Karpas-422 (cell line): ENCODE measurements at regions not wholly inside any gene's neighbourhood (a gene's known extent, or its start where the extent isn't known, plus 50 kb on each side); places are given as distances from the start of the nearest gene placed in this dataset. TPM values are rescaled to one million over a fixed set of nuclear protein-coding genes. Genes with fewer than 3 reads are reported as not detected.

Source experiments
- DNase-seq: peaks from one replicate; pipeline ENCODE4 v3.0.0-alpha.2; 2015
- H2AFZ ChIP-seq: fragments of 200-600 bp; sonication (generic); 2 replicates; pipeline ENCODE4 v1.6.1; 2014; ENCODE audit warnings: antibody characterized with exemption, low read length, mixed read lengths
- H3K27ac ChIP-seq: fragments of 200-600 bp; sonication (generic); 2 replicates; pipeline ENCODE4 v1.5.1; 2014; ENCODE audit warnings: mild to moderate bottlenecking, low read length, moderate library complexity
- H3K27me3 ChIP-seq: fragments of 200-600 bp; sonication (generic); 2 replicates; pipeline ENCODE4 v1.6.1; 2014; ENCODE audit warnings: low read length, mixed read lengths
- H3K36me3 ChIP-seq: fragments of 200-600 bp; sonication (generic); 2 replicates; pipeline ENCODE4 v1.6.1; 2014; ENCODE audit warnings: low read length, mixed read lengths; ENCODE audit not compliant: insufficient read depth
- H3K4me1 ChIP-seq: fragments of 200-600 bp; sonication (generic); 2 replicates; pipeline ENCODE4 v1.6.1; 2014; ENCODE audit warnings: mild to moderate bottlenecking, low read length, mixed read lengths
- H3K4me2 ChIP-seq: fragments of 200-600 bp; sonication (generic); 2 replicates; pipeline ENCODE4 v1.6.1; 2014; ENCODE audit warnings: low read length, low read depth, mild to moderate bottlenecking; ENCODE audit not compliant: poor library complexity, severe bottlenecking
- H3K4me3 ChIP-seq: fragments of 200-600 bp; sonication (generic); 2 replicates; pipeline ENCODE4 v1.5.1; 2014; ENCODE audit warnings: mild to moderate bottlenecking, antibody characterized with exemption, low read length, mixed read lengths
- H3K79me2 ChIP-seq: fragments of 200-600 bp; sonication (generic); 2 replicates; pipeline ENCODE4 v1.6.1; 2014; ENCODE audit warnings: mild to moderate bottlenecking, low read length, mixed read lengths
- H3K9ac ChIP-seq: fragments of 200-600 bp; sonication (generic); 2 replicates; pipeline ENCODE4 v1.6.0; 2014; ENCODE audit warnings: low read length
- H3K9me2 ChIP-seq: fragments of 200-600 bp; sonication (generic), shearing (Covaris generic); replicated peaks from 2 replicates; pipeline ENCODE4 v1.6.0; 2014; ENCODE audit warnings: mild to moderate bottlenecking, low read length, moderate library complexity; ENCODE audit not compliant: insufficient read depth
- H3K9me3 ChIP-seq: fragments of 300-700, 200-600 bp; sonication (generic); 2 replicates; pipeline ENCODE4 v1.6.1; 2014; ENCODE audit warnings: low read length, mixed read lengths
- H4K20me1 ChIP-seq: fragments of 200-600 bp; sonication (generic); 2 replicates; pipeline ENCODE4 v1.6.1; 2014; ENCODE audit warnings: mild to moderate bottlenecking, antibody characterized with exemption, low read length, low read depth; ENCODE audit not compliant: insufficient read depth
- small RNA-seq: library from RNA; depleted of rRNA; stranded (forward); fragments of <200 nt; gene quantifications from one replicate; pipeline ENCODE3, GENCODE V24; 2014

DNA sequence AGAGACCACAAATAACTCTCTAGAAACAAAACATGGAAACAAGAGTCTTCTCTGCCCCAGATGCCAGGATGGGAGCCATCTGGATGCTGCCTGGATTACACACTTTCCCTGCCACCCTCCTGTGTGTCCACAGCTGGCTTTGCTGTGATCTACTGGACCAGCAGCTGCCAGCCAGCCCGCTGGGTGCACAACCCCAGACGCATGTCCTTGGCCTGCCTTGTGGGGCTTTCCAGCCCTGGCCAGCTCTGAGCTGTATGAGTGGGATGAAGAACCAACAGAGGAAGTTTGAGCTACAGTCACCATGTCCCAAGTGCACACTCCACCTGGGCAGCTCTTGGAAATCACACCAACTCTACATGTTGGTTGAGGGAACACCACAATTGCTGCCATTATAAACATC, 57.0 kb upstream of the TNRC6C start:
- DNase-seq = no peak
- Histone ChIP-seq H4K20me1 (no peaks in the 10 kb centered on the region; the same call in 1 of the 2 replicates), H3K36me3 (no peaks in the 10 kb centered on the region), H3K79me2 (no peaks in the 10 kb centered on the region), H3K4me3 (no peak overlapping the region), H3K9me2 (no peaks in the 10 kb centered on the region), H2AFZ (no peak overlapping the region), H3K27me3 (no peaks in the 10 kb centered on the region), H3K9me3 (no peaks in the 10 kb centered on the region), H3K4me1 (peaks cover 21% of the 10 kb centered on the region), H3K27ac (no peak overlapping the region), H3K9ac (no peak overlapping the region), H3K4me2 (no peak overlapping the region)

DNA sequence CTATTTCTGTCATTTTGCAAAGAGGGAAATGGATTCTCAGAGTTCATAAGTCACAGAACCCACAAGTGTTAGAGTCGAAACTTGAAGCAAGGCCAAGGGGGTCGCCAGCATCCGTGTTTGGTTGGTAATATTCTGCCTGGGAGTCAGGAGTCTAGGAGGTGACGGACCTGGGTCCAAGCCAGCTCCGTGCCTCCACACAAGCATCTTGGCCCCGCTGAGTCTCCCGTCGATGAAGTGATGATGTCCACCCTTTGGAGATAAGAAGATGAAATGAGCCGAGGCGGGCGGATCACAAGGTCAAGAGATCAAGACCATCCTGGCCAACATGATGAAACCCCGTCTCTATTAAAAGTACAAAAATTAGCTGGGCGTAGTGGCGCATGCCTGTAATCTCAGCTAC, 53.2 kb upstream of the TNRC6C start:
- H3K27me3 ChIP-seq = no peaks in the 10 kb centered on the region
- no peaks in the 10 kb centered on the region for H3K79me2 ChIP-seq

DNA sequence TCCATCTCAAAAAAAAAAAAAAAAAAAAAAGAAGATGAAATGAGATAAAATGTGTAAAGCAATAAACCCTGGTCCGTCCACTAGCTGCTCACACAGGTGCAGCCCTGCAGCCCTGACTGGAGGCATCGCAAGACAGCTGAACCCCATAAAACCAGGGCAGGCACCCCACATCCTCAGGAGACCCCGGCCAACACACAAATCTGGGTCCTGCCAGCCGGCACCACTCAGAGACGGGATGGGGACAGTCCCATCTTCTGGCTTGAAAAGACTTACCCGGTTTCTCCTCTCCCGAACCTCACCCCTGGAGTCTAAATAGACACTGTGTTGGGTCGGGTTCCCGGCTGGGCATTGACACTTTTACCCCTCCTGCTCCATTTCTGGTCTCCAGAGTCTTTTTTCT, 52.7 kb upstream of the TNRC6C start:
- no peaks in the 10 kb centered on the region for H4K20me1 ChIP-seq
- no peak overlapping the region for H3K9ac ChIP-seq
- H3K27ac ChIP-seq = no peak overlapping the region
- H2AFZ ChIP-seq = no peak overlapping the region
- H3K4me1 ChIP-seq = no peaks in the 10 kb centered on the region
- no peak overlapping the region for H3K4me3 ChIP-seq
- H3K27me3 ChIP-seq = no peaks in the 10 kb centered on the region
- no peak for DNase-seq
- H3K4me2 ChIP-seq = no peak overlapping the region
- no peaks in the 10 kb centered on the region for H3K9me2 ChIP-seq
- H3K36me3 ChIP-seq = no peaks in the 10 kb centered on the region
- no peaks in the 10 kb centered on the region for H3K9me3 ChIP-seq
- H3K79me2 ChIP-seq = no peaks in the 10 kb centered on the region

More for the DNA sequence above, 53.2 kb upstream of the TNRC6C start:
- Histone ChIP-seq H3K4me1 (no peaks in the 10 kb centered on the region), H3K4me3 (no peak overlapping the region), H3K9me2 (no peaks in the 10 kb centered on the region), H3K36me3 (no peaks in the 10 kb centered on the region), H4K20me1 (no peaks in the 10 kb centered on the region), H3K9ac (no peak overlapping the region), H3K4me2 (no peak overlapping the region), H2AFZ (no peak overlapping the region), H3K27ac (no peak overlapping the region), H3K9me3 (no peaks in the 10 kb centered on the region)
- no peak for DNase-seq

DNA sequence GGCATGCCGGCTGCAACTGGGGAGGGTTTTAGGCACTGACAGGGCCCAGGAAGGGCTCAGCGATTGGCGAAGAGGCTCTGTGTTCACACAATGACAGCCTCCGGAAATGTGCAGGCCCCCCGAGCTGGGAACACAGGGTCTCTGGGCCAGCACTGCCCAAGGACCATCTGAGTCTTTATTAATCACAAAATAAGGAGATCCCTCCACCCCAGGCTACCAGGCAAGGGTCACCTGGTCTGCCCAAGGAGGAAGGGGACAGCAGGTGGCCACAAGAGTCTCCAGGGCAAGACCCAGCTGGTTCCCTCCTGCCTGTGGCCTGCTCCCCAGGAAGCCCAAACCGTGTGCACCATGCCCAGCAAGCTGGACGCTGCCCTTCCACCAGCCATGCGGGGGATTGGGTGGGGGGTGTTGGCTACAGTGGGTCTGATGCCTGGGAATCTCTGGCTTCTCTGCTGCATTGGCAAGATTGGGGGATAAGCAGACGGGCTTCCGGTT, 52.1 kb upstream of the TNRC6C start:
- H3K9ac ChIP-seq = no peak overlapping the region
- no peaks in the 10 kb centered on the region for H3K79me2 ChIP-seq
- no peaks in the 10 kb centered on the region for H4K20me1 ChIP-seq
- H3K36me3 ChIP-seq = no peaks in the 10 kb centered on the region
- no peak overlapping the region for H3K27ac ChIP-seq
- H2AFZ ChIP-seq = no peak overlapping the region
- H3K4me2 ChIP-seq = no peak overlapping the region
- H3K4me1 ChIP-seq = no peaks in the 10 kb centered on the region
- H3K9me3 ChIP-seq = no peaks in the 10 kb centered on the region
- H3K4me3 ChIP-seq = no peak overlapping the region
- no peaks in the 10 kb centered on the region for H3K9me2 ChIP-seq
- H3K27me3 ChIP-seq = no peaks in the 10 kb centered on the region
- no peak for DNase-seq

DNA sequence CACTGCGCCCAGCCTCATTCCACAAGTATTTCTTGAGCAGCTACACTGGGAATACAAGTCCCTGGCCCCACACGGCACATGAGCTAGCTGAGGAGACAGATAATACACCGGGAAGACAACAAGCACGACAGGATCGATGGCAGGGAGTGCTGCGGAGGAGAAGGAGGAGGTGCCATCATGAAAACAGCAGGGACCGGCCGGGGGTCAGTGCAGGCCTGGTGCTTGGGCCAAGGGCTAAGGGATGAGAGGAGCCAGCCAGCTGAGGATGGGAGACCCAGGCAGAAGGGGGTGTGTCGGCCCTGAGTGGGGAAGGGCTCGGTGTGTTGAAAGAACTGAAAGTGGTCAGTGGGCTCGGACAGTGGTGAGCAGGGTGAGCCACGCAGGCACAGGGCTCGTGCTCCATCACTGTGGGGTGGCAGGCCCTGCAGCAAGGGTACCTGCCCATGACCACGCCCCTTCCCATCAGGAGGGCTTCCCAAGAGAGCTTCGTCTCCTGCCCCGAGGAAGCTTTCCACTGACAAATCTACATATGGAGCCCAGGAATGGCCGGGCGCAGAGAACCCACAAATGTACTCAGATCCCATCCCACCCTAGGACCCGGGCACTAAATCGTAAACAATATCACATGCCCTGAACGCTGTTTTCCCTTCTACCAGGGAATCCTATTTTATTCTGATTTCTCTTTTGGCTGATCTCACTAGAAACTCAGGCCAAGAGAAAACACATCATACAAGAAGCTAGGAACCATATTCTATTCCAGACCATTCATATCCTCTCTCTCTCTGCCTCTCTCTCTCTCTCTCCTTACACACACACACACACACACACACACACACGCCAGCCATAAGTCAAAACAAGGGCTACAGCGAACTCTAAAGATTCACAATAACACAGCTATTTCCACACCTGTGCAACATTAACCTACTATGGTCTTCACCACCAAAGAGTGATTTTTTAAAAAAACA, 50.7 kb upstream of the TNRC6C start:
- Histone ChIP-seq H4K20me1 (no peaks in the 10 kb centered on the region), H3K9ac (no peak overlapping the region), H2AFZ (no peak overlapping the region), H3K9me2 (no peaks in the 10 kb centered on the region), H3K9me3 (no peaks in the 10 kb centered on the region), H3K4me2 (no peak overlapping the region), H3K27me3 (no peaks in the 10 kb centered on the region), H3K36me3 (no peaks in the 10 kb centered on the region), H3K27ac (no peak overlapping the region), H3K79me2 (no peaks in the 10 kb centered on the region), H3K4me1 (no peaks in the 10 kb centered on the region), H3K4me3 (no peak overlapping the region)
- DNase-seq = no peak

DNA sequence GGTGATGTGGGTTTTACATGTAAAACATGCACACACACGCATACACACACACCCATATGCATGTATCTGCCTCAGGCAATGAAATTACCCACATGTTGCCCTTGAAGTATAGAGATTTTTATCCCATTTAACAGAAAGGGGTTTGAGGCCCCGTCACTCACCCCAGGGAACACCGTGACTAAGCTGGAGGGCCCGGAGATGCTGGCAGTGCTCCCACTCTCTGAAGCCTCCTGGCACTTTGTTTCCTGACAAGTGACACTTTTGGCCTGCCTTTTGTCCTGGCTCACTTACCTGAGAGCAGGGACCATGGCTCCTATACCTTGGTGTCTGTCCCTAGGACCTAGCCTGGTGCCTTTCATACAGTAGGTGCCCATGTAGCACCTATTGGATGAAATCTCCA, 50.0 kb upstream of the TNRC6C start:
- no peaks in the 10 kb centered on the region for H3K9me3 ChIP-seq

More for the DNA sequence above, 50.0 kb upstream of the TNRC6C start:
- Histone ChIP-seq H2AFZ (no peak overlapping the region), H3K4me1 (no peaks in the 10 kb centered on the region), H3K9ac (no peak overlapping the region), H3K4me3 (no peak overlapping the region), H3K27ac (no peak overlapping the region), H3K27me3 (no peaks in the 10 kb centered on the region), H3K36me3 (no peaks in the 10 kb centered on the region), H3K4me2 (no peak overlapping the region), H4K20me1 (no peaks in the 10 kb centered on the region), H3K9me2 (no peaks in the 10 kb centered on the region), H3K79me2 (no peaks in the 10 kb centered on the region)
- DNase-seq = no peak

Small RNA genes in the stretch of these regions (small RNA-seq; reads per million reads assigned to genes)
- gene MIR4316 (not detected), gene RF00019 (not detected)
